Neural cell (in vitro differentiated cells): ENCODE measurements at regions not wholly inside any gene's neighbourhood (a gene's known extent, or its start where the extent isn't known, plus 50 kb on each side); places are given as distances from the start of the nearest gene placed in this dataset.

Experiments
- POLR2AphosphoS5 ChIP-seq: IDR thresholded peaks from 2 replicates; pipeline ENCODE4 v1.6.1; 2012
- RAD21 ChIP-seq: fragments of 450-650 bp; conservative IDR thresholded peaks from 2 replicates; pipeline ENCODE4 v1.6.1; 2014; ENCODE audit warnings: antibody characterized with exemption, mild to moderate bottlenecking, moderate library complexity
- SMC3 ChIP-seq: fragments of 450-650 bp; conservative IDR thresholded peaks from 2 replicates; pipeline ENCODE4 v1.6.1; 2014; ENCODE audit warnings: antibody characterized with exemption, mild to moderate bottlenecking, moderate library complexity; ENCODE audit not compliant: poor library complexity
- TF ChIP-seq, protein P1 (sequence below): fragments of 450-650 bp; IDR thresholded peaks from 2 replicates; pipeline ENCODE4 v1.5.1; 2014; ENCODE audit warnings: antibody characterized with exemption, mild to moderate bottlenecking, moderate library complexity; ENCODE audit not compliant: poor library complexity, severe bottlenecking
- TF ChIP-seq, protein P2 (sequence below): IDR thresholded peaks from 2 replicates; pipeline ENCODE4 v1.6.1; 2012; ENCODE audit warnings: borderline replicate concordance

DNA sequence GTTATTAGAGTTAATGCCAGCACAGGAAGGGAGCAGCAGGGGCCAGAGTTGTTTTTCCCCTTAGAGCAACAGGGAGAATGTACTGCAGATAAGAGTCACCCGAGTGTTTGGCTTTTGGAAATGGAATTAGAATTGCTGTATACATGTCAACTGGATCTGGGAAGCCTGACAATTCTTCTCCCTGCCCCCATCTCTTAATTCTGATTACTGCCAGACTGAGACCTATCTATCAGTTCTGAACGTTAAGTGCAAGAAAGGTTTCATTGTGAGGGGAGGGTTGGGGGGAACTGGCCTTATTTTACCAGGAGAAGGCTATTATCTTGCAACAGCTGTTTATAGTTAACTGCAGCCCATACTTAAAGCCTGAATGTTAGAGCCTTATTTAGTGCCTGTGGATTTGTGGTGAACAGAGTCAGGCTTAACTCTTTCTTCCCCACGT is 424.5 kb upstream of the CDH11 start:
- TF ChIP-seq, protein P1, sequence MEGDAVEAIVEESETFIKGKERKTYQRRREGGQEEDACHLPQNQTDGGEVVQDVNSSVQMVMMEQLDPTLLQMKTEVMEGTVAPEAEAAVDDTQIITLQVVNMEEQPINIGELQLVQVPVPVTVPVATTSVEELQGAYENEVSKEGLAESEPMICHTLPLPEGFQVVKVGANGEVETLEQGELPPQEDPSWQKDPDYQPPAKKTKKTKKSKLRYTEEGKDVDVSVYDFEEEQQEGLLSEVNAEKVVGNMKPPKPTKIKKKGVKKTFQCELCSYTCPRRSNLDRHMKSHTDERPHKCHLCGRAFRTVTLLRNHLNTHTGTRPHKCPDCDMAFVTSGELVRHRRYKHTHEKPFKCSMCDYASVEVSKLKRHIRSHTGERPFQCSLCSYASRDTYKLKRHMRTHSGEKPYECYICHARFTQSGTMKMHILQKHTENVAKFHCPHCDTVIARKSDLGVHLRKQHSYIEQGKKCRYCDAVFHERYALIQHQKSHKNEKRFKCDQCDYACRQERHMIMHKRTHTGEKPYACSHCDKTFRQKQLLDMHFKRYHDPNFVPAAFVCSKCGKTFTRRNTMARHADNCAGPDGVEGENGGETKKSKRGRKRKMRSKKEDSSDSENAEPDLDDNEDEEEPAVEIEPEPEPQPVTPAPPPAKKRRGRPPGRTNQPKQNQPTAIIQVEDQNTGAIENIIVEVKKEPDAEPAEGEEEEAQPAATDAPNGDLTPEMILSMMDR: no peak
- TF ChIP-seq POLR2AphosphoS5: peak; percentile 53
- TF ChIP-seq, protein P2, sequence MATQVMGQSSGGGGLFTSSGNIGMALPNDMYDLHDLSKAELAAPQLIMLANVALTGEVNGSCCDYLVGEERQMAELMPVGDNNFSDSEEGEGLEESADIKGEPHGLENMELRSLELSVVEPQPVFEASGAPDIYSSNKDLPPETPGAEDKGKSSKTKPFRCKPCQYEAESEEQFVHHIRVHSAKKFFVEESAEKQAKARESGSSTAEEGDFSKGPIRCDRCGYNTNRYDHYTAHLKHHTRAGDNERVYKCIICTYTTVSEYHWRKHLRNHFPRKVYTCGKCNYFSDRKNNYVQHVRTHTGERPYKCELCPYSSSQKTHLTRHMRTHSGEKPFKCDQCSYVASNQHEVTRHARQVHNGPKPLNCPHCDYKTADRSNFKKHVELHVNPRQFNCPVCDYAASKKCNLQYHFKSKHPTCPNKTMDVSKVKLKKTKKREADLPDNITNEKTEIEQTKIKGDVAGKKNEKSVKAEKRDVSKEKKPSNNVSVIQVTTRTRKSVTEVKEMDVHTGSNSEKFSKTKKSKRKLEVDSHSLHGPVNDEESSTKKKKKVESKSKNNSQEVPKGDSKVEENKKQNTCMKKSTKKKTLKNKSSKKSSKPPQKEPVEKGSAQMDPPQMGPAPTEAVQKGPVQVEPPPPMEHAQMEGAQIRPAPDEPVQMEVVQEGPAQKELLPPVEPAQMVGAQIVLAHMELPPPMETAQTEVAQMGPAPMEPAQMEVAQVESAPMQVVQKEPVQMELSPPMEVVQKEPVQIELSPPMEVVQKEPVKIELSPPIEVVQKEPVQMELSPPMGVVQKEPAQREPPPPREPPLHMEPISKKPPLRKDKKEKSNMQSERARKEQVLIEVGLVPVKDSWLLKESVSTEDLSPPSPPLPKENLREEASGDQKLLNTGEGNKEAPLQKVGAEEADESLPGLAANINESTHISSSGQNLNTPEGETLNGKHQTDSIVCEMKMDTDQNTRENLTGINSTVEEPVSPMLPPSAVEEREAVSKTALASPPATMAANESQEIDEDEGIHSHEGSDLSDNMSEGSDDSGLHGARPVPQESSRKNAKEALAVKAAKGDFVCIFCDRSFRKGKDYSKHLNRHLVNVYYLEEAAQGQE: peak; percentile 66
- TF ChIP-seq SMC3: no peak
- no peak for TF ChIP-seq RAD21
